Right cardiac atrium (tissue), 5 donors: ENCODE measurements at regions not wholly inside any gene's neighbourhood (a gene's known extent, or its start where the extent isn't known, plus 50 kb on each side); places are given as distances from the start of the nearest gene placed in this dataset.

Experiments used
- ATAC-seq, 2 donors: fragments of 200-7000 bp; cut with Tn5 transposase; one replicate each; pipeline versions ENCODE4 v1.8.0 to v1.9.1; 2020; ENCODE audit warnings: moderate library complexity in 2 of 2, mild to moderate bottlenecking in 1 of 2
- DNase-seq, 3 donors: peaks; one replicate each; pipeline ENCODE4 v3.0.0-alpha.2; 2020
- H3K27ac ChIP-seq: one replicate; pipeline ENCODE4 v1.5.1; 2013; ENCODE audit warnings: mild to moderate bottlenecking, low read length, control low read depth, moderate library complexity
- H3K27me3 ChIP-seq: one replicate; pipeline ENCODE4 v1.6.1; 2013; ENCODE audit not compliant: control insufficient read depth, insufficient read depth
- H3K4me1 ChIP-seq: one replicate; pipeline ENCODE4 v1.6.1; 2013; ENCODE audit warnings: low read length; ENCODE audit not compliant: control insufficient read depth, insufficient read depth
- H3K4me3 ChIP-seq: one replicate; pipeline ENCODE4 v1.5.1; 2013; ENCODE audit warnings: low read length, control low read depth
- H3K9me3 ChIP-seq: one replicate; pipeline ENCODE4 v1.6.1; 2013; ENCODE audit warnings: low read length; ENCODE audit not compliant: control insufficient read depth
- WGBS: extraction: QIAGEN DNeasy Blood & Tissue Kit; methylation state at CpG from one replicate; pipeline ENCODE4 v1.1.7; 2013; 5-methylcytosine and 5-hydroxymethylcytosine counted together
- intact Hi-C, 4 donors: fragments of 100-400 bp; cut with DNase I; formaldehyde crosslinking; loops; one replicate each; pipeline versions ENCODE4 v1.11.0 to v1.14.0; 2022 to 2023
- donor health status: healthy with polysubstance abuse.
- donor health status: DM: no; HTN: yes; CAD: no.
- donor health status: DM: no; HTN: no; CAD: no.
- donor health status: DM: no; HTN: yes; CAD: no; lungs with severe emphysema.
- donor health status: DM: yes; HTN: yes; CAD: no.

DNA sequence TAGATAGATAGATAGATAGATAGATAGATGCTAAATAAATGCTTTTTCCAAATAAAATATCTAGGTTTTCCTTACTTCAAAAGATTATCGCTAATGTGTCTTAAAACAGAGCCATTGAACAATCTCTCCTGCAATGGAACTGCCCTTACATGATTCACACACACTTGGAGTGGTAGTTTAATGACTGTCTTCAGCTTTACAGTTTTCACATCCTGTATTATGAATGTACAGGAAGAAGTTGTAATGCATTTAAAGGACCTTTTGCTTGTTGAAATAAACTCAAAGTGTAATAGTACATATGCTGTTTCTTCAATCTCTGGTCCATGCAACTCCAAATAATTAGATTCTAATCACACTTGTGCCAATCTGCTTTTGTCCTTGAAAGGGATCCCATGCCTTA is 797.6 kb upstream of the CDH2 start:
- Histone ChIP-seq H3K4me1 (no peaks in the 10 kb centered on the region), H3K4me3 (no peak overlapping the region), H3K9me3 (no peaks in the 10 kb centered on the region), H3K27ac (no peak overlapping the region), H3K27me3 (no peaks in the 10 kb centered on the region)
- ATAC-seq (no peak), DNase-seq (no peak)
- intact Hi-C loops = no loop called here
- 88% methylated on average over 1 of the region's 1 CpG for WGBS

- intact Hi-C loops = no loop called here
- DNase-seq (no peak), ATAC-seq (no peak)
- Histone ChIP-seq H3K27ac (no peak overlapping the region), H3K4me1 (no peaks in the 10 kb centered on the region), H3K27me3 (no peaks in the 10 kb centered on the region), H3K9me3 (no peaks in the 10 kb centered on the region), H3K4me3 (no peak overlapping the region)
- 88% methylated on average over 1 of the region's 1 CpG for WGBS
These were observed 796.4 kb upstream of the CDH2 start for GRCh38 chr18:28973324-28973723.

DNA sequence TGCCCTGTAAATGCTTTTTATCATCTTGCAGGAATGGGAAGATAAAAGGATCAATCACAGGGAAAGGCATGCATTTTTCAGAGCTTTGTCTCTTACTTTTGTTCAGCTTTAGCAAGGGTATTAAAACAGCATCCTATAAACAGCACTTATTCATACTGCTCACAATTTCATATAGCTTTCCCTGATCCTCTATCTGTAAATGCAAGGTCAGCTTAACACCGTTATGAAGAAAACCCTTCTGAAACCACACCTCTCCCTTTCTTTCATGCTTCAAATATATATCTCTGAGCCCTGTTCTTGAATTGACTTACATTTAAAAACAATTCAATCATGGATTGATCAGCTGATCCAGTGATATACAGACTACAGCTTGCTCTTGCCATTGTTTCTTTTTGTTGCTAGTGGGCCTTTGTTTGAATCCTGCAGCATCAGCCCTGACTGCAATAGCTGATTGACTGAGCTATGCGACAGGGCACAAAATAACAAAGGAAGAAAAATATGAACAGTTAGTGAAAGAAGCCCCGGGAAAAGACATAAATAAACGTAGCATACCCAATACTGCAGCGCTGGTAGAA is 795.5 kb upstream of the CDH2 start:
- 77% methylated on average over 5 of the region's 5 CpGs for WGBS
- DNase-seq (no peak), ATAC-seq (no peak)
- no peaks in the 10 kb centered on the region for H3K4me1 ChIP-seq
- H3K27me3 ChIP-seq = no peaks in the 10 kb centered on the region
- no peaks in the 10 kb centered on the region for H3K9me3 ChIP-seq
- H3K4me3 ChIP-seq = no peak overlapping the region
- H3K27ac ChIP-seq = no peak overlapping the region
- intact Hi-C loops = no loop called here

- intact Hi-C loops = no loop called here
- no peaks in the 10 kb centered on the region for H3K4me1 ChIP-seq
- no peak for DNase-seq
- H3K4me3 ChIP-seq = no peak overlapping the region
- H3K27me3 ChIP-seq = no peaks in the 10 kb centered on the region
- H3K9me3 ChIP-seq = no peaks in the 10 kb centered on the region
- no peak for ATAC-seq
- H3K27ac ChIP-seq = no peak overlapping the region
These were observed 786.6 kb upstream of the CDH2 start for GRCh38 chr18:28963481-28963880.

DNA sequence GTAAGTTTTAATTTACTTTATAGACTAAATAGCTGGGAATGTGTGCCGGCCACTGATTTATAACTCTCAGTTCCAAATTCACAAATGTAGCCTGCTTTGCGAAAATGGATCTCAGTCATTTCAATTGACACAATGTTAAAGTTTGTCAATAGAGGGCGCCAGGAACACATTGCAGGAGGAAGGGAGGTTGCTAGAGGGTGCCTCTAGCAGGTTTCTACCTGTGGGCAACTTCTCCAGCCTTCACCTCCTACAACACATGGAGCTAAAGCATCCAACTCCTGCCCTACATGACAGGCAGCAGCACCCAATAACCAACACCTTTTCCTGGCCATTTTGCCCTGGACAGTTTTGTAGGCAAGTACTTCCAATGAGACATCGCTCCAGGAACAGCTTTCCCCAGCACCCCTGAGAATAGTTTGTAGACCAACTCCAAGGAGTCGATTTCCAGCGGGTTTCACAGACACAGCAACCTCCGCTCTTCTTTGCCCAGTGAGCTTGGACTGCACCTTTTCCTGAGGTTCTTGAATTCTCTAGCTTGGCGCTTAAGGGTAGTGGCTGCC is 784.8 kb upstream of the CDH2 start:
- Histone ChIP-seq H3K27ac (no peak overlapping the region), H3K27me3 (no peaks in the 10 kb centered on the region), H3K4me3 (no peak overlapping the region), H3K4me1 (no peaks in the 10 kb centered on the region), H3K9me3 (no peaks in the 10 kb centered on the region)
- intact Hi-C loops = no loop called here
- WGBS = 79% methylated on average over 8 of the region's 8 CpGs
- DNase-seq (no peak), ATAC-seq (no peak)

GRCh38 chr18:28960146-28960545 is 783.2 kb upstream of the CDH2 start:
- intact Hi-C loops = no loop called here
- Histone ChIP-seq H3K9me3 (no peaks in the 10 kb centered on the region), H3K4me1 (no peaks in the 10 kb centered on the region), H3K4me3 (no peak overlapping the region), H3K27ac (no peak overlapping the region), H3K27me3 (no peaks in the 10 kb centered on the region)
- 39% methylated on average over 2 of the region's 2 CpGs for WGBS
- ATAC-seq (no peak), DNase-seq (no peak)

DNA sequence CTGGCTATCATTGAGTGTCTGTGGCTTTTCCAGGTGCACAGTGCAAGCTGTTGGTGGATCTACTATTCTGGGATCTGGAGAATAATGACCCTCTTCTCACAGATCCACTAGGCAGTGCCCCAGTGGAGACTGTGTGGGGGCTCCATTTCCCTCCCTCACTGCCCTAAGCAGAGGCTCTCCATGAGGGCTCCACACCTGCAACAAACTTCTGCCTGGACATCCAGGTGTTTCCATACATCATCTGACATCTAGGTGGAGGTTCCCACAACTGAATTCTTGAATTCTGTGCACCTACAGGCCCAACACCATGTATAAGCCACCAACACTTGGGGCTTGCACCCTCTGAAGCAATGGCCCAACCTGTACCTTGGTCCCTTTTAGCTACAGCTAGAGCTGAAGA is 775.4 kb upstream of the CDH2 start:
- Histone ChIP-seq H3K27ac (no peak overlapping the region), H3K9me3 (no peaks in the 10 kb centered on the region), H3K4me3 (no peak overlapping the region), H3K27me3 (no peaks in the 10 kb centered on the region), H3K4me1 (no peaks in the 10 kb centered on the region)
- ATAC-seq = no peak
- no peak for DNase-seq
- intact Hi-C loops = no loop called here

DNA sequence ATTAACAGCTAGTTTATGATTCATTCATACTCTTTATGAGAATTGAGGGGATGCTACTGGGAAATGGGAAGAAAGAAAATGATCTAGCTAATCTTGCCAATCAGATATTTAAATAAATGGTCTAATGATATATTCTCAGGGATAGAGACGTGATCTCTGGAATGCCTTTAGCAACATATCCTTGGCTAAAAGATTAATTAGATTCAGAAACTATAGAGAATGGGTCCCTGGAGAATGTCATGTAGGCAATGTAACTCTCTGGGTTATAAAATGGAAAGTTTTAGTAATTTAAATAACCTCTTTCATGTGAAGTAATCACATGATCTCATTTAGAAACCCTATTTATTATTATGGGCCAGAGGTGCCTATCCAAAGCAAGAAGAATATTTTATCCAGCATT is 771.0 kb upstream of the CDH2 start:
- no peak overlapping the region for H3K27ac ChIP-seq
- no peaks in the 10 kb centered on the region for H3K4me1 ChIP-seq
- 62% methylated on average over 1 of the region's 1 CpG for WGBS
- H3K27me3 ChIP-seq = no peaks in the 10 kb centered on the region
- no peaks in the 10 kb centered on the region for H3K9me3 ChIP-seq
- intact Hi-C loops = no loop called here
- DNase-seq = no peak
- no peak for ATAC-seq
- no peak overlapping the region for H3K4me3 ChIP-seq

DNA sequence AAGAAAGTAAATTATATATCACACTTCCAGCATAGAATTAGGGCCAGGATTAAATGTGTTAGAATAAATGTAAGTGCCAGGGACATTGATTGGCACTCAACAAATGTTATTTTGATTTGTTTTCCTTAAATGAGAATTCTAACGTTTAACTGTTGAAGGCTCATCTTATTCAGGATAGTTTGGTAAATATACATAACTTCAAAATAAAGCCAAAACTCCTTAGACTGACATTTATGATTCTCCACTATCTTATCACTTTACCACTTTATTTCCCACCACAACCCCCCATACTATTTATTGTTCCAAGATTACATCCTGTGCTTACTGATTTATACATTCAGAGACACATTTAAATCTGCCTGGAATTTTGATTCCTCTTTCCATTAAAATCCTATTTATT is 769.5 kb upstream of the CDH2 start:
- 34% methylated on average over 1 of the region's 1 CpG for WGBS

DNA sequence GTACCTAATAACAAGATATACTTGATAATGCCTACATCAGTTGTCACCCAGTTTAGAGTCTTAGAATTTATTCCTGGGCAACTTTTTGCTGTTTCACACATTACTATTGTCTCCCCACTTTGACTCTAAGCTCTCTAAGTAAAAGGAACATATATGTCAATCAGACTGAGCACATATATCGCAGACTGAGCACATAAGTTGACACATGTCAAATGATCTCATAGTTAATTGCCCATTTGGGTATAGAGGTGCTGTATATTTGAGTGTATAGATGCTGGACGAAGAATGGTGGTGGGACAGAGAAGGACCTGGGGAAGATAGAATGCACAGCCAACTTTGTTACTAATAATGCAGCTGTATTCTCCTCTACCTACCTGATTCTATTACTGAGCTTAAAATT is 746.0 kb upstream of the CDH2 start:
- ATAC-seq (no peak), DNase-seq (no peak)
- Histone ChIP-seq H3K9me3 (no peaks in the 10 kb centered on the region), H3K27ac (no peak overlapping the region), H3K27me3 (no peaks in the 10 kb centered on the region), H3K4me1 (no peaks in the 10 kb centered on the region), H3K4me3 (no peak overlapping the region)
- intact Hi-C loops = no loop called here
- 90% methylated on average over 2 of the region's 2 CpGs for WGBS

More for the DNA sequence above, 769.5 kb upstream of the CDH2 start:
- no peaks in the 10 kb centered on the region for H3K9me3 ChIP-seq
- intact Hi-C loops = no loop called here
- ATAC-seq (no peak), DNase-seq (no peak)
- H3K27ac ChIP-seq = no peak overlapping the region
- no peaks in the 10 kb centered on the region for H3K27me3 ChIP-seq
- H3K4me3 ChIP-seq = no peak overlapping the region
- H3K4me1 ChIP-seq = no peaks in the 10 kb centered on the region

DNA sequence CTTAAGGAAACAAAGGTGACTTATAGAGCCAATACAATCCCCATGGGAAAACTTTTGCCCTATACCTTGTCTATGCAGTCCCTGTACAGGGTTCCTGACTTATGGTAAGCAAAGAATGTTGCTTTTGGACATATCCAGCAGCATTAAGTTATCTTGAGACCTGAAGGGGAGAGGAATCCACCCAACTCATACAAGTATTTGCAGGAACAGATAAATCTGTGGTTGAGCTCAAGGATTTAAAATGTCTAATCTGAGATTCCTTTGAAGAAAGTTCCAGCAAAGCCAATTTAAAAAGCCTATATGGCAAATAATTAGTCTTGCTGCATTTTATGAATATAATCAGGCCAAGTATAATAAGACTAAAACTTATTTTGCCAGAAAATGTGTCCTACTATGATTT is 739.5 kb upstream of the CDH2 start:
- intact Hi-C loops = no loop called here
- no peak for ATAC-seq

GRCh38 chr18:28905509-28905908 is 728.6 kb upstream of the CDH2 start:
- H3K4me1 ChIP-seq = no peaks in the 10 kb centered on the region
- no peak for ATAC-seq
- 35% methylated on average over 1 of the region's 1 CpG for WGBS
- H3K27me3 ChIP-seq = no peaks in the 10 kb centered on the region
- no peak overlapping the region for H3K4me3 ChIP-seq
- DNase-seq = no peak
- no peak overlapping the region for H3K27ac ChIP-seq
- intact Hi-C loops = no loop called here
- H3K9me3 ChIP-seq = no peaks in the 10 kb centered on the region

More for the DNA sequence above, 739.5 kb upstream of the CDH2 start:
- Histone ChIP-seq H3K27ac (no peak overlapping the region), H3K4me3 (no peak overlapping the region), H3K9me3 (no peaks in the 10 kb centered on the region), H3K4me1 (no peaks in the 10 kb centered on the region), H3K27me3 (no peaks in the 10 kb centered on the region)
- DNase-seq = no peak
